SK-N-SH (cell line): ENCODE measurements at regions not wholly inside any gene's neighbourhood (a gene's known extent, or its start where the extent isn't known, plus 50 kb on each side); places are given as distances from the start of the nearest gene placed in this dataset.

Experiments used
- CTCF ChIA-PET: fragments of 300-600, 350-600 bp; formaldehyde crosslinking; extraction: SDS; loops from one replicate; lab custom pipeline; 2021; lab: Yijun Ruan, JAX
- POLR2A ChIA-PET: fragments of 350-600 bp; sonication (Branson Sonifier 250); formaldehyde crosslinking; extraction: SDS; loops from one replicate; lab custom pipeline; 2020; ENCODE audit warnings: antibody characterized with exemption, inconsistent platforms; lab: Yijun Ruan, JAX
- DNase-seq: peaks from one replicate; pipeline ENCODE4 v3.0.0; 2012
- H2AFZ ChIP-seq: fragments of 200-600 bp; sonication (generic); 2 replicates; pipeline ENCODE4 v1.8.1; 2016; ENCODE audit warnings: antibody characterized with exemption, mild to moderate bottlenecking, low read depth
- H3F3A ChIP-seq: fragments of 200-600 bp; sonication (generic); replicated peaks from 2 replicates; pipeline ENCODE3; 2016; ENCODE audit warnings: antibody characterized with exemption, mild to moderate bottlenecking; ENCODE audit not compliant: insufficient read depth
- H3K27ac ChIP-seq, 2 experiments: fragments of 200-500 bp in 1 of 2; fragments of 200-600 bp in 1 of 2; sonication (Bioruptor generic) in 1 of 2; sonication (generic), shearing (Covaris generic) in 1 of 2; 2 replicates each; pipeline versions ENCODE4 v1.5.1 to v1.6.1; 2014 to 2016; ENCODE audit warnings: low read depth in 2 of 2, inconsistent platforms in 1 of 2, low read length in 1 of 2, mild to moderate bottlenecking in 1 of 2, mixed read lengths in 1 of 2
- H3K27me3 ChIP-seq: fragments of 200-600 bp; sonication (generic), shearing (Covaris generic); 2 replicates; pipeline ENCODE4 v1.6.1; 2016; ENCODE audit warnings: mixed run types; ENCODE audit not compliant: insufficient read depth
- H3K36me3 ChIP-seq, 2 experiments: fragments of 200-500 bp in 1 of 2; fragments of 200-600 bp in 1 of 2; sonication (Bioruptor generic) in 1 of 2; sonication (generic) in 1 of 2; replicated peaks in 1 of 2; 2 replicates each; pipeline versions ENCODE3 to v1.5.1; 2014 to 2016; ENCODE audit warnings: low read length in 1 of 2, mild to moderate bottlenecking in 1 of 2; ENCODE audit not compliant: insufficient read depth in 2 of 2, control insufficient read depth in 1 of 2
- H3K4me1 ChIP-seq, 2 experiments: fragments of 200-500 bp in 1 of 2; fragments of 200-600 bp in 1 of 2; sonication (Bioruptor generic) in 1 of 2; sonication (generic), shearing (Covaris generic) in 1 of 2; 2 replicates each; pipeline versions ENCODE4 v1.5.1 to v1.6.1; 2014 to 2016; ENCODE audit warnings: low read depth in 1 of 2, low read length in 1 of 2, mixed run types in 1 of 2; ENCODE audit not compliant: insufficient read depth in 2 of 2, control insufficient read depth in 1 of 2
- H3K4me2 ChIP-seq: fragments of 200-600 bp; sonication (generic), shearing (Covaris generic); 2 replicates; pipeline ENCODE4 v1.6.1; 2017; ENCODE audit warnings: mixed run types
- H3K4me3 ChIP-seq, 2 experiments: fragments of 200-500 bp in 1 of 2; fragments of 200-600 bp in 1 of 2; sonication (Bioruptor generic) in 1 of 2; sonication (generic), shearing (Covaris generic) in 1 of 2; 2 replicates each; pipeline versions ENCODE4 v1.5.1 to v1.8.1; 2014 to 2016; ENCODE audit warnings: low read depth in 2 of 2, inconsistent platforms in 1 of 2, low read length in 1 of 2, mild to moderate bottlenecking in 1 of 2, mixed read lengths in 1 of 2, moderate library complexity in 1 of 2
- H3K79me2 ChIP-seq: fragments of 200-600 bp; sonication (generic); 2 replicates; pipeline ENCODE4 v1.8.1; 2017; ENCODE audit warnings: mild to moderate bottlenecking; ENCODE audit not compliant: insufficient read depth
- H3K9ac ChIP-seq: fragments of 200-600 bp; sonication (generic); 2 replicates; pipeline ENCODE4 v1.6.1; 2017; ENCODE audit warnings: mixed run types
- H3K9me2 ChIP-seq: fragments of 200-600 bp; sonication (generic); 2 replicates; pipeline ENCODE4 v1.6.1; 2017; ENCODE audit warnings: mixed run types
- H3K9me3 ChIP-seq: fragments of 200-600 bp; sonication (generic); 2 replicates; pipeline ENCODE4 v1.6.1; 2017; ENCODE audit warnings: mixed run types, mild to moderate bottlenecking, moderate library complexity
- H4K20me1 ChIP-seq: fragments of 200-600 bp; sonication (generic); 2 replicates; pipeline ENCODE4 v1.6.1; 2017; ENCODE audit warnings: mild to moderate bottlenecking, mixed run types; ENCODE audit not compliant: insufficient read depth
- CHD2 ChIP-seq: fragments of 150-350 bp; IDR thresholded peaks from 2 replicates; pipeline ENCODE4 v1.6.1; 2018; ENCODE audit warnings: low read length; ENCODE audit not compliant: partially characterized antibody
- FOSL2 ChIP-seq: IDR thresholded peaks from 2 replicates; pipeline ENCODE4 v1.4.0; 2012; ENCODE audit warnings: low read depth, mild to moderate bottlenecking, moderate library complexity, borderline replicate concordance
- FOXM1 ChIP-seq: IDR thresholded peaks from 2 replicates; pipeline ENCODE4 v1.4.0; 2012; ENCODE audit warnings: low read depth, mild to moderate bottlenecking
- GATA2 ChIP-seq: sonication (generic); formaldehyde crosslinking; IDR thresholded peaks from 2 replicates; pipeline ENCODE4 v1.5.0; 2020; ENCODE audit warnings: mild to moderate bottlenecking, missing genetic modification reagents
- JUND ChIP-seq: IDR thresholded peaks from 2 replicates; pipeline ENCODE4 v1.4.0; 2012
- MAX ChIP-seq: IDR thresholded peaks from 2 replicates; pipeline ENCODE4 v1.4.0; 2012; ENCODE audit warnings: low read depth
- NFIC ChIP-seq: IDR thresholded peaks from 2 replicates; pipeline ENCODE4 v1.4.0; 2012; ENCODE audit warnings: borderline replicate concordance
- NRF1 ChIP-seq: IDR thresholded peaks from 2 replicates; pipeline ENCODE4 v1.6.1; 2012; ENCODE audit warnings: low read depth, mild to moderate bottlenecking, low read length
- PBX3 ChIP-seq: IDR thresholded peaks from 2 replicates; pipeline ENCODE4; 2012
- POLR2AphosphoS5 ChIP-seq: IDR thresholded peaks from 2 replicates; pipeline ENCODE4 v1.6.1; 2012; ENCODE audit warnings: low read depth, low read length
- TAF1 ChIP-seq: IDR thresholded peaks from 2 replicates; pipeline ENCODE4 v1.6.1; 2012; ENCODE audit warnings: low read depth, mild to moderate bottlenecking, low read length, moderate library complexity, borderline replicate concordance
- TCF12 ChIP-seq: IDR thresholded peaks from 2 replicates; pipeline ENCODE4 v1.4.0; 2012
- TEAD4 ChIP-seq: IDR thresholded peaks from 2 replicates; pipeline ENCODE4 v1.4.0; 2012; ENCODE audit warnings: mild to moderate bottlenecking, borderline replicate concordance; ENCODE audit not compliant: insufficient read depth
- USF1 ChIP-seq: IDR thresholded peaks from 2 replicates; pipeline ENCODE4 v1.4.0; 2012; ENCODE audit warnings: low read depth, borderline replicate concordance
- WGBS: methylation state at CpG from one replicate; pipeline ENCODE4 v1.1.6; 2017; ENCODE audit warnings: low lambda C conversion rate; 5-methylcytosine and 5-hydroxymethylcytosine counted together

- 88% methylated on average over 4 of the region's 4 CpGs for WGBS
- Histone ChIP-seq H3K27me3 (no peaks in the 10 kb centered on the region), H3K9me2 (no peaks in the 10 kb centered on the region), H3K4me3 (no peak overlapping the region), H2AFZ (no peak overlapping the region), H3K9me3 (no peaks in the 10 kb centered on the region), H3K4me1 (peaks cover 4 to 7% of the 10 kb centered on the region in 2 experiments; a peak in 3 of 4 replicates), H3K9ac (no peak overlapping the region), H3K27ac (no peak overlapping the region), H3K36me3 (no peaks in the 10 kb centered on the region), H4K20me1 (no peaks in the 10 kb centered on the region), H3K79me2 (no peaks in the 10 kb centered on the region), H3K4me2 (no peak overlapping the region), H3F3A (peaks cover 16% of the 10 kb centered on the region)
- CTCF ChIA-PET = interaction anchor here (1.0 to 1.8 kb wide), 3 partner anchors 12 to 187 kb away, joined by 3 to 4 read pairs (median 4); no protein-coding TSS in a partner anchor
- POLR2A ChIA-PET = no interaction called here
- TF ChIP-seq NRF1 (no peak), GATA2 (CRISPR knock-in tag) (no peak)
- DNase-seq = no peak
Observed at GRCh38 chr14:50049093-50049492, 67.3 kb downstream of the VCPKMT start.

GRCh38 chr14:50049703-50050570 is 66.4 kb downstream of the VCPKMT start:
- Histone ChIP-seq H3F3A (peaks cover 8% of the 10 kb centered on the region), H3K27me3 (no peaks in the 10 kb centered on the region), H3K9me3 (no peaks in the 10 kb centered on the region), H2AFZ (no peak overlapping the region), H3K4me1 (peaks cover 0 to 4% of the 10 kb centered on the region in 2 experiments; a peak in 1 of 4 replicates), H4K20me1 (no peaks in the 10 kb centered on the region), H3K27ac (no peak overlapping the region), H3K79me2 (no peaks in the 10 kb centered on the region), H3K4me3 (no peak overlapping the region), H3K9ac (no peak overlapping the region), H3K9me2 (no peaks in the 10 kb centered on the region), H3K4me2 (no peak overlapping the region), H3K36me3 (no peaks in the 10 kb centered on the region)
- CTCF ChIA-PET = interaction anchor here (1.0 to 1.8 kb wide), 2 partner anchors 11 to 188 kb away, joined by 4 read pairs; no protein-coding TSS in a partner anchor
- no peak for TF ChIP-seq NFIC
- TF ChIP-seq USF1 = no peak
- TF ChIP-seq PBX3 = no peak
- TF ChIP-seq FOSL2 = no peak
- TF ChIP-seq MAX = no peak
- TF ChIP-seq NRF1 = no peak
- no peak for TF ChIP-seq CHD2
- TF ChIP-seq FOXM1 = no peak
- no peak for TF ChIP-seq POLR2AphosphoS5
- no peak for TF ChIP-seq GATA2 (CRISPR knock-in tag)
- TF ChIP-seq TEAD4 = no peak
- TF ChIP-seq JUND = no peak
- no peak for TF ChIP-seq TCF12
- no peak for TF ChIP-seq TAF1
- POLR2A ChIA-PET = no interaction called here
- DNase-seq = no peak
- 90% methylated on average over 19 of the region's 20 CpGs for WGBS
